ENCODE measurements at regions not wholly inside any gene's neighbourhood (a gene's known extent, or its start where the extent isn't known, plus 50 kb on each side); places are given as distances from the start of the nearest gene placed in this dataset.

- no peak overlapping the region for H2AK5ac ChIP-seq (ENCODE audit: low read length, severe bottlenecking)
- H3K23ac ChIP-seq (ENCODE audit: low read length in 2 of 2) = no peak overlapping the region
- H3K79me1 ChIP-seq (replicated peaks; ENCODE audit: low read length, poor library complexity, severe bottlenecking) = no peaks in the 10 kb centered on the region
- H3K27ac ChIP-seq (ENCODE audit: low read length, poor library complexity, severe bottlenecking) = no peak overlapping the region
- DNase-seq = no peak
- no peak overlapping the region for H4K91ac ChIP-seq (ENCODE audit: low read length)
- H2BK12ac ChIP-seq (ENCODE audit: low read length in 2 of 2) = no peak overlapping the region
- no peak overlapping the region for H3K4ac ChIP-seq (ENCODE audit: low read depth in 1 of 2, low read length in 2 of 2)
- H3K18ac ChIP-seq (ENCODE audit: low read depth in 1 of 2, low read length in 2 of 2) = no peak overlapping the region
- no peak overlapping the region for H2AFZ ChIP-seq (ENCODE audit: low read depth, low read length)
- H4K8ac ChIP-seq (ENCODE audit: low read length) = no peak overlapping the region
- 78% methylated on average over 3 of the region's 4 CpGs for WGBS
- H3K14ac ChIP-seq (ENCODE audit: low read length in 2 of 2) = no peak overlapping the region
- H2BK5ac ChIP-seq (ENCODE audit: low read depth, low read length, poor library complexity, severe bottlenecking) = no peak overlapping the region
- no peaks in the 10 kb centered on the region for H3K27me3 ChIP-seq (ENCODE audit: control insufficient read depth in 1 of 2, insufficient read depth in 1 of 2, low read length in 2 of 2)
- no peaks in the 10 kb centered on the region for H3K36me3 ChIP-seq (ENCODE audit: control insufficient read depth in 1 of 2, insufficient read depth in 2 of 2, low read depth in 1 of 2, low read length in 2 of 2)
- no peak overlapping the region for H3K4me2 ChIP-seq (ENCODE audit: low read length, poor library complexity, severe bottlenecking)
- no peak overlapping the region for H2BK120ac ChIP-seq (ENCODE audit: low read depth, low read length)
- H3K4me3 ChIP-seq (ENCODE audit: insufficient read depth in 1 of 2, low read depth in 1 of 2, low read length in 2 of 2) = no peak overlapping the region
- peaks cover 8% of the 10 kb centered on the region for H3K9me3 ChIP-seq (ENCODE audit: control insufficient read depth, low read length)
- H2BK15ac ChIP-seq (ENCODE audit: low read depth, poor library complexity, severe bottlenecking) = no peak overlapping the region
- no peak overlapping the region for H3K9ac ChIP-seq (ENCODE audit: low read length)
- H3K4me1 ChIP-seq (ENCODE audit: control insufficient read depth, insufficient read depth, low read depth, low read length) = no peaks in the 10 kb centered on the region
These were observed 411.5 kb upstream of the MCTP2 start for GRCh38 chr15:93819826-93820225.

GRCh38 chr15:93816815-93817214 lies 414.5 kb upstream of the MCTP2 start:
- Histone ChIP-seq H3K23ac (ENCODE audit: low read length in 2 of 2) (no peak overlapping the region), H2BK120ac (ENCODE audit: low read depth, low read length) (no peak overlapping the region), H3K27ac (ENCODE audit: low read length, poor library complexity, severe bottlenecking) (no peak overlapping the region), H4K8ac (ENCODE audit: low read length) (no peak overlapping the region), H3K9ac (ENCODE audit: low read length) (no peak overlapping the region), H3K79me1 (replicated peaks; ENCODE audit: low read length, poor library complexity, severe bottlenecking) (no peaks in the 10 kb centered on the region), H3K9me3 (ENCODE audit: control insufficient read depth, low read length) (peaks cover 8% of the 10 kb centered on the region), H2BK12ac (ENCODE audit: low read length in 2 of 2) (no peak overlapping the region), H3K27me3 (ENCODE audit: control insufficient read depth in 1 of 2, insufficient read depth in 1 of 2, low read length in 2 of 2) (no peaks in the 10 kb centered on the region), H3K18ac (ENCODE audit: low read depth in 1 of 2, low read length in 2 of 2) (no peak overlapping the region), H3K4me1 (ENCODE audit: control insufficient read depth, insufficient read depth, low read depth, low read length) (no peaks in the 10 kb centered on the region), H2BK5ac (ENCODE audit: low read depth, low read length, poor library complexity, severe bottlenecking) (no peak overlapping the region), H2AFZ (ENCODE audit: low read depth, low read length) (no peak overlapping the region), H3K4ac (ENCODE audit: low read depth in 1 of 2, low read length in 2 of 2) (no peak overlapping the region), H2BK15ac (ENCODE audit: low read depth, poor library complexity, severe bottlenecking) (no peak overlapping the region), H2AK5ac (ENCODE audit: low read length, severe bottlenecking) (no peak overlapping the region), H3K4me3 (ENCODE audit: insufficient read depth in 1 of 2, low read depth in 1 of 2, low read length in 2 of 2) (no peak overlapping the region), H4K91ac (ENCODE audit: low read length) (no peak overlapping the region), H3K14ac (ENCODE audit: low read length in 2 of 2) (no peak overlapping the region), H3K36me3 (ENCODE audit: control insufficient read depth in 1 of 2, insufficient read depth in 2 of 2, low read depth in 1 of 2, low read length in 2 of 2) (no peaks in the 10 kb centered on the region), H3K4me2 (ENCODE audit: low read length, poor library complexity, severe bottlenecking) (no peak overlapping the region)
- DNase-seq = no peak

- Histone ChIP-seq H2BK120ac (ENCODE audit: low read depth, low read length) (no peak overlapping the region), H3K9me3 (ENCODE audit: control insufficient read depth, low read length) (peaks cover 8% of the 10 kb centered on the region), H4K8ac (ENCODE audit: low read length) (no peak overlapping the region), H3K36me3 (ENCODE audit: control insufficient read depth in 1 of 2, insufficient read depth in 2 of 2, low read depth in 1 of 2, low read length in 2 of 2) (no peaks in the 10 kb centered on the region), H2AK5ac (ENCODE audit: low read length, severe bottlenecking) (no peak overlapping the region), H3K9ac (ENCODE audit: low read length) (no peak overlapping the region), H3K27me3 (ENCODE audit: control insufficient read depth in 1 of 2, insufficient read depth in 1 of 2, low read length in 2 of 2) (no peaks in the 10 kb centered on the region), H3K18ac (ENCODE audit: low read depth in 1 of 2, low read length in 2 of 2) (no peak overlapping the region), H2BK15ac (ENCODE audit: low read depth, poor library complexity, severe bottlenecking) (no peak overlapping the region), H3K4me1 (ENCODE audit: control insufficient read depth, insufficient read depth, low read depth, low read length) (no peaks in the 10 kb centered on the region), H2BK5ac (ENCODE audit: low read depth, low read length, poor library complexity, severe bottlenecking) (no peak overlapping the region), H3K4ac (ENCODE audit: low read depth in 1 of 2, low read length in 2 of 2) (no peak overlapping the region), H2BK12ac (ENCODE audit: low read length in 2 of 2) (no peak overlapping the region), H3K79me1 (replicated peaks; ENCODE audit: low read length, poor library complexity, severe bottlenecking) (no peaks in the 10 kb centered on the region), H3K4me2 (ENCODE audit: low read length, poor library complexity, severe bottlenecking) (no peak overlapping the region), H2AFZ (ENCODE audit: low read depth, low read length) (no peak overlapping the region), H3K27ac (ENCODE audit: low read length, poor library complexity, severe bottlenecking) (no peak overlapping the region), H3K14ac (ENCODE audit: low read length in 2 of 2) (no peak overlapping the region), H3K4me3 (ENCODE audit: insufficient read depth in 1 of 2, low read depth in 1 of 2, low read length in 2 of 2) (no peak overlapping the region), H3K23ac (ENCODE audit: low read length in 2 of 2) (no peak overlapping the region), H4K91ac (ENCODE audit: low read length) (no peak overlapping the region)
- 70% methylated on average over 5 of the region's 5 CpGs for WGBS
- DNase-seq = no peak
These were observed 420.1 kb upstream of the MCTP2 start for GRCh38 chr15:93811305-93811704.

GRCh38 chr15:93809516-93809915 lies 421.8 kb upstream of the MCTP2 start:
- H2BK12ac ChIP-seq (ENCODE audit: low read length in 2 of 2) = no peak overlapping the region
- no peak overlapping the region for H3K27ac ChIP-seq (ENCODE audit: low read length, poor library complexity, severe bottlenecking)
- no peak overlapping the region for H3K18ac ChIP-seq (ENCODE audit: low read depth in 1 of 2, low read length in 2 of 2)
- H3K4me3 ChIP-seq (ENCODE audit: insufficient read depth in 1 of 2, low read depth in 1 of 2, low read length in 2 of 2) = no peak overlapping the region
- H3K14ac ChIP-seq (ENCODE audit: low read length in 2 of 2) = no peak overlapping the region
- H3K79me1 ChIP-seq (replicated peaks; ENCODE audit: low read length, poor library complexity, severe bottlenecking) = no peaks in the 10 kb centered on the region
- H2AFZ ChIP-seq (ENCODE audit: low read depth, low read length) = no peak overlapping the region
- no peak overlapping the region for H2BK15ac ChIP-seq (ENCODE audit: low read depth, poor library complexity, severe bottlenecking)
- H3K23ac ChIP-seq (ENCODE audit: low read length in 2 of 2) = no peak overlapping the region
- H3K4ac ChIP-seq (ENCODE audit: low read depth in 1 of 2, low read length in 2 of 2) = no peak overlapping the region
- H3K4me1 ChIP-seq (ENCODE audit: control insufficient read depth, insufficient read depth, low read depth, low read length) = no peaks in the 10 kb centered on the region
- H3K4me2 ChIP-seq (ENCODE audit: low read length, poor library complexity, severe bottlenecking) = no peak overlapping the region
- no peak overlapping the region for H4K91ac ChIP-seq (ENCODE audit: low read length)
- no peak overlapping the region for H2BK120ac ChIP-seq (ENCODE audit: low read depth, low read length)
- DNase-seq = no peak
- no peak overlapping the region for H4K8ac ChIP-seq (ENCODE audit: low read length)
- no peaks in the 10 kb centered on the region for H3K9me3 ChIP-seq (ENCODE audit: control insufficient read depth, low read length)
- no peaks in the 10 kb centered on the region for H3K27me3 ChIP-seq (ENCODE audit: control insufficient read depth in 1 of 2, insufficient read depth in 1 of 2, low read length in 2 of 2)
- no peak overlapping the region for H2BK5ac ChIP-seq (ENCODE audit: low read depth, low read length, poor library complexity, severe bottlenecking)
- H3K36me3 ChIP-seq (ENCODE audit: control insufficient read depth in 1 of 2, insufficient read depth in 2 of 2, low read depth in 1 of 2, low read length in 2 of 2) = no peaks in the 10 kb centered on the region
- H2AK5ac ChIP-seq (ENCODE audit: low read length, severe bottlenecking) = no peak overlapping the region
- 89% methylated on average over 2 of the region's 3 CpGs for WGBS
- H3K9ac ChIP-seq (ENCODE audit: low read length) = no peak overlapping the region
